MG63 (cell line): ENCODE measurements at regions not wholly inside any gene's neighbourhood (a gene's known extent, or its start where the extent isn't known, plus 50 kb on each side); places are given as distances from the start of the nearest gene placed in this dataset.
A peak's percentile ranks its signal among the peaks of the same experiment; 100 is the strongest.

Experiments
- DNase-seq: peaks from one replicate; pipeline ENCODE4 v3.0.0-alpha.2; 2020
- H3K27me3 ChIP-seq: fragments of 250-450 bp; sonication (Bioruptor Pico); 2 replicates; pipeline ENCODE4 v1.5.1; 2020; ENCODE audit warnings: mild to moderate bottlenecking, moderate library complexity
- H3K36me3 ChIP-seq: fragments of 250-450 bp; sonication (Bioruptor Pico); 2 replicates; pipeline ENCODE4 v1.5.1; 2020; ENCODE audit warnings: mild to moderate bottlenecking, moderate library complexity
- H3K4me3 ChIP-seq: fragments of 250-450 bp; sonication (Bioruptor Pico); 2 replicates; pipeline ENCODE4 v1.5.1; 2020; ENCODE audit warnings: mild to moderate bottlenecking, moderate library complexity
- H3K9me3 ChIP-seq: fragments of 250-450 bp; sonication (Bioruptor Pico); 2 replicates; pipeline ENCODE4 v1.5.1; 2020; ENCODE audit warnings: mild to moderate bottlenecking, moderate library complexity

- DNase-seq, result no peak
- Histone ChIP-seq H3K27me3 (no peaks in the 10 kb centered on the region; the same call in 1 of the 2 replicates), H3K36me3 (no peaks in the 10 kb centered on the region), H3K4me3 (no peak overlapping the region), H3K9me3 (no peaks in the 10 kb centered on the region)
These were observed 252.3 kb downstream of the CYRIA start for GRCh38 chr2:16413285-16413684.

GRCh38 chr2:16412321-16413030 lies 253.2 kb downstream of the CYRIA start:
- no peak for DNase-seq
- Histone ChIP-seq H3K27me3 (no peaks in the 10 kb centered on the region; the same call in 1 of the 2 replicates), H3K36me3 (no peaks in the 10 kb centered on the region), H3K9me3 (no peaks in the 10 kb centered on the region), H3K4me3 (no peak overlapping the region)

GRCh38 chr2:16411788-16412187 lies 253.8 kb downstream of the CYRIA start:
- H3K27me3 ChIP-seq, result no peaks in the 10 kb centered on the region; the same call in 1 of the 2 replicates
- no peak overlapping the region for H3K4me3 ChIP-seq
- no peaks in the 10 kb centered on the region for H3K9me3 ChIP-seq
- DNase-seq, result no peak
- H3K36me3 ChIP-seq, result no peaks in the 10 kb centered on the region

DNA sequence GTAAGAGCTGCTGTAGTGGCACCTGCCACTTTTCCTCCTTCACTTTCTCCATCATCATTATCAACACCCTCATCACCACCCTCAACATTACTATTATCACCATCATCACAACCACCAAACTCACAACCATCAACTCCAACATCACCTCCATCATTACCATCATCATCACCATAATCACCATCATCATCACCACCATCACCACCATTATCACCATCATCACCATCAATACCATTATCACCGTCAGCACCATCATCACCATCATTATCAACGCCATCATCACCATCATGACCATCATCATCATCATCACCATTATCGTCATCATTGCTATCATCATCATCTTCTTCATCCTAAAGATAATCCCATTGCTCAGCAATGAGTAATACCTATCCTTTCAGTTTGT lies 255.8 kb downstream of the CYRIA start:
- Histone ChIP-seq H3K36me3 (no peaks in the 10 kb centered on the region), H3K27me3 (no peaks in the 10 kb centered on the region; the same call in 1 of the 2 replicates), H3K9me3 (no peaks in the 10 kb centered on the region), H3K4me3 (no peak overlapping the region)
- DNase-seq, result no peak

DNA sequence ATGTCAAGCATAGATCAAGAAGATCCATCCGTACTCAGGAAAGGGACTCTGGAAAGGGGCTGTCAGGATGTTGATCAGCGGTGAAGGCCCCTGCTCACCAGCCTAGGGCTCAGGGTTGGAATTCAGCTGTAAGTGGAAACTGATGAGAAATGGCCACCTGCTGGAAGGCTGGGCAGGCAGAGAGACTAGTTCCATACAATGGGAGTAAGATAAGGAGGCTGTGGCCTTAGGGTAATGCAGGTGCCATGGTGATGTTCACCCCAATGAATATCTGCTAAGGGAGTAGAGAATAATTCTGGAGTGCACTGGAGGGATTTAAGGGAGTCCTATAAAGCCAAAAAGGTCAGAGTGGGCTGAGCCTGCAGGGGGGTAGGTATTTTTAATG lies 256.6 kb downstream of the CYRIA start:
- H3K9me3 ChIP-seq, result no peaks in the 10 kb centered on the region
- no peak for DNase-seq

GRCh38 chr2:16408331-16409005 lies 257.2 kb downstream of the CYRIA start:
- no peak overlapping the region for H3K4me3 ChIP-seq
- no peaks in the 10 kb centered on the region; the same call in 1 of the 2 replicates for H3K27me3 ChIP-seq
- H3K36me3 ChIP-seq, result no peaks in the 10 kb centered on the region
- H3K9me3 ChIP-seq, result no peaks in the 10 kb centered on the region
- DNase-seq, result no peak

More for the DNA sequence above, 256.6 kb downstream of the CYRIA start:
- Histone ChIP-seq H3K36me3 (no peaks in the 10 kb centered on the region), H3K4me3 (no peak overlapping the region), H3K27me3 (no peaks in the 10 kb centered on the region; the same call in 1 of the 2 replicates)

DNA sequence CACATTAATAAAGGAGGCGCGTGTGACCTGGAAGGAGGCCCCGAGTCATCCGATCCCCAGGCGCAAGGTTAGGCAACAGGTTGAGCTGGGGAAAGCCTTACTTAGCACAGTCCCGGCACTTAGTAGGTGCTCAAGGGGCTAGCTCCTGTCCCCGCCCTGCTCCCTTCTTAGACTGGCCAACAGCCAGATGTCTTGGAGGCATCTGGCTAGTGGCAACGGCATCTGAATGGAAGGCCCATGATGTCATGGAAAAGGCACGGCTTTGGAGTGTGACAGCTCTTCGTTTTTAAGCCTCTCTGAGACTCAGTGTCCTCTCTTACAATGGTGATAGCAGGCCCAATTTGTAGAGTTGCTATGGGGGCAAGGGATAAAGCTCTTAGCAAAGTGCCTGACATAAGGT lies 258.3 kb downstream of the CYRIA start:
- DNase-seq, result no peak
- Histone ChIP-seq H3K36me3 (no peaks in the 10 kb centered on the region), H3K27me3 (no peaks in the 10 kb centered on the region; the same call in 1 of the 2 replicates), H3K9me3 (no peaks in the 10 kb centered on the region), H3K4me3 (no peak overlapping the region)

DNA sequence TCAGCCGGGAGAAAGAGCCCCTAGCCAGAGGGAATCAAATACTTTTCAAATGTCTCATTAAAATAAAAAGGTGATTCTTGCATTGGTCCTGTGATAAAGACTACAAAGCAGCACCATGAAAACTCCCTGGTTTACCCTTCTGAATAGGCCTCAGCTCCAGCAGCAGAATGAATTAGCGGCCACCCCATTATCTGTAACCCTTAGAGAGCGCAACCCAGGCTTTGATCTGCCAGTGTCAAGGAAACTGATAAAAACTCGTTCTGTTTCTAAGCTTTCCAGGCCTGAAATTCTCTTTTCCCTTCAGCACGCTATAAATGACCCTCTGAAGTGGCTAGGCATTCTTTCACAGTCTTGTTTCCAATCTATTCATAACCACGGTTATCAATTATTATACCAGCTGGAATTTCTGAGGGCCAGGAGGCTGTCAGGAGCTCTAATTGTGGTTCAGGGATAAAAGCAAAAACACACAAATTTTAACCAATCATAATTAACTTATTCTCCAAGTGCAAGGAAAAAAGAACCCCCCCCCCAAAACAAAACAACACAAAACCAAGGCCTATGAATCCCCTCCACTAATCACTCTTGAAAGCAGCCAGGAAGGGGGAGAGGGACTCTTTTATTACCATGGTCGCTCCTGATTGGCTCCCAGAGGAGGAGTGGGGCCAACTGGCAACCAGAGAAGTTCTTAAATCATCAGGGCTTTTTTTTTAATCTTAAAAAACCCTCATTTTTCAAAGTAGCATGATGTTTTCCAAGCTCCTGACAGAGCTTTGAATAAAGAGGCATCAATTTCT lies 258.9 kb downstream of the CYRIA start:
- no peaks in the 10 kb centered on the region; the same call in 1 of the 2 replicates for H3K27me3 ChIP-seq
- H3K36me3 ChIP-seq, result no peaks in the 10 kb centered on the region
- no peak for DNase-seq
- H3K4me3 ChIP-seq, result no peak overlapping the region
- H3K9me3 ChIP-seq, result no peaks in the 10 kb centered on the region

- no peaks in the 10 kb centered on the region for H3K36me3 ChIP-seq
- no peaks in the 10 kb centered on the region for H3K27me3 ChIP-seq
- H3K4me3 ChIP-seq, result no peak overlapping the region
- no peak for DNase-seq
- no peaks in the 10 kb centered on the region for H3K9me3 ChIP-seq
These were observed 260.1 kb downstream of the CYRIA start for GRCh38 chr2:16405551-16405950.

DNA sequence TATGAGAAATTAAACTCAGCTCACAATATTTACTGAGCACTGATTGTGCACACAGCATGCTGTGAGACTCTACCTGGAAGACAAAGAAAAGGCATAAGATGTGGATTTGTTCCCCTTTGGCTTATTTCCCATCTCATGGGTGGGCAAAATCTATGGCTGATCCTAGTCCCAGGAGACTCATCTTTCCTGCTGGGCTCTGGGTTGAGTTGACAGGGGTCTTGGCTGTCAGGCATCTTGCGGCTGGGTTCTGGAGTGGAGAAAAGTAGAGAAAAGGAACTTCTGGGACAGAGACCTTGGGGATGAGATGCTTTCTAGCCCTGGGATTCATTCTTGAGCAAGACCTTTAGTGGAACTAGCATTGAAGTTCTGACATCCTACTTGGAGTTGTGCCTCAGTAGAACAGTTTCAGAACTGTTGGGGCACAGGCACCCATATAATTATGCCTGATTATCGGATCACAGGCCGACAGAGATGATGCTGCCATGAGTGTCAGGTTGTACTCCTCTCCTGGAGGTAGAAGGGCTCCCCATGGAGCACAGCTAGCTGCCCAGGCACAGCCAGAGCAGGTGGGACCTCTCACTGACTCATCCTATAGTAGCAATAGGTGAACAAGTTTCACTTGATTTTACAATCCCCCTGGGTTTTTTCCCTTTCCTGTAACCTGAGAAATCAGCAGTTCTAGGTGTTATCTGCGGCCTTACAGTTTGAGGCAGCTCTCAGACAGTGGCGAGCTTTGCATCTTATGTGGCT lies 260.9 kb downstream of the CYRIA start:
- H3K36me3 ChIP-seq, result no peaks in the 10 kb centered on the region
- DNase-seq, result no peak
- H3K9me3 ChIP-seq, result no peaks in the 10 kb centered on the region
- H3K4me3 ChIP-seq, result no peak overlapping the region
- H3K27me3 ChIP-seq, result no peaks in the 10 kb centered on the region

DNA sequence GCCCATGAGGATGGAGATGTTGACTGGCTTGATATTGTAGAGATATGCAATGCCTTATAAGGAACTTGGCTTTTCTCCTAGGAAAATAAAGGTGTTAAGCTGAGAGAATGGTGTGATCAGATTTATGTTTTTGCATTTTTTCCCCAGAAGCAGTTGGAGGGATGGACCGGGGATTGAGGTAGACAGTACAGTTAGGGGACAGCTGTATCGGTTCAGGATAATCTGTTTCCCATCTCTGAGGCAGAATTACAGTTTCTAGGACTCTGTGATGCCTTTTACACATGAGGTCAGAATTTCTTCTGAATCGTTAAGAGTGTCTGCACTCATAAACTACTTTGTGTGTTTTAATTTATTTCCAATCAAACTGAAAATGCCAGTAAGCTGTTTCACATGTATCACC lies 261.5 kb downstream of the CYRIA start:
- no peak overlapping the region for H3K4me3 ChIP-seq
- H3K36me3 ChIP-seq, result no peaks in the 10 kb centered on the region
- DNase-seq, result no peak
- H3K9me3 ChIP-seq, result no peaks in the 10 kb centered on the region
- no peaks in the 10 kb centered on the region for H3K27me3 ChIP-seq

DNA sequence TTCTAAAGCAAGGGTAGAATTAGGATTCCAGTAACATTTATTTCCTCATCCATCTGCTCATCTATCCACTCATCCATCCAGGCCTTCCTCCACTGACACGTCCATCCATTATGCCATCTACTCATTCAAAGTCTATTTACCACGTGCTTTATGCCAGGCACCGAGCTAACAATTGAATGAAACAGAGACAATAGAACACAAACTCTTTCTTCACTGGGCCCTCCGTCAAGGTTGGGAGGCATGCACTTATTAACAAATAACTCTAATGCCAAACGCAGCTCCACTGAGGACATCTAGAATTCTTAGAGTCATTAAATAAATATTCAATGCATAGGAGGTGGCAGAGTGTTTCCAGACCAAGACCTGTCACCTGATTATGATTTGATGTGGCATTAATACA lies 262.7 kb downstream of the CYRIA start:
- no peaks in the 10 kb centered on the region for H3K27me3 ChIP-seq
- no peaks in the 10 kb centered on the region for H3K36me3 ChIP-seq
- no peak overlapping the region for H3K4me3 ChIP-seq
- DNase-seq, result no peak
- no peaks in the 10 kb centered on the region for H3K9me3 ChIP-seq

- Histone ChIP-seq H3K36me3 (no peaks in the 10 kb centered on the region), H3K4me3 (no peak overlapping the region), H3K9me3 (no peaks in the 10 kb centered on the region), H3K27me3 (no peaks in the 10 kb centered on the region)
- no peak for DNase-seq
These were observed 263.8 kb downstream of the CYRIA start for GRCh38 chr2:16401761-16402300.

DNA sequence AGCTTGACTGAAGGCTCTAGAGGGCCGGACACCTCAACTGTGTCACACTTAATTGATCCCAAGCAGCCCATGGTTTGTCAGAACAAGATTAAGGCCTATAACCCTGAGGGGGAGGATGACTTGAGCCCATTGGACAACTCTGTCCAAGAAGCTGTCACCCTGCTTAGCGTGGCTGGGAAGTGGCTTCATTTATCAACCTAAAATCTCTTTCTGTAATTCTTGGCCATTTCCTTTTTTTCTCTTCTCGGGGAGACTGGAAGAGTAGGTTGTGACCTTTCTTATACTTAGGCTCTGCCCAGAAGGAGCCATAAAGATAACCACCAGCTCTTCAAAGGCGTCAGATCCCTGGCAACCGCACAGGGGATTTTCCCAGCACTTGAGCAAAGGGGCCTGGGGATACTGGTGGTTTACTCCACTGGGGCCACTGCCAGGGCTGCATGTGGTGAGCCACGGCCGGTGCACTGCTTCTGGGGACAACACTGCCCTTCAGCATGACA lies 265.5 kb downstream of the CYRIA start:
- Histone ChIP-seq H3K36me3 (no peaks in the 10 kb centered on the region), H3K9me3 (no peaks in the 10 kb centered on the region), H3K4me3 (no peak overlapping the region), H3K27me3 (no peaks in the 10 kb centered on the region)
- peak; percentile 27 for DNase-seq

DNA sequence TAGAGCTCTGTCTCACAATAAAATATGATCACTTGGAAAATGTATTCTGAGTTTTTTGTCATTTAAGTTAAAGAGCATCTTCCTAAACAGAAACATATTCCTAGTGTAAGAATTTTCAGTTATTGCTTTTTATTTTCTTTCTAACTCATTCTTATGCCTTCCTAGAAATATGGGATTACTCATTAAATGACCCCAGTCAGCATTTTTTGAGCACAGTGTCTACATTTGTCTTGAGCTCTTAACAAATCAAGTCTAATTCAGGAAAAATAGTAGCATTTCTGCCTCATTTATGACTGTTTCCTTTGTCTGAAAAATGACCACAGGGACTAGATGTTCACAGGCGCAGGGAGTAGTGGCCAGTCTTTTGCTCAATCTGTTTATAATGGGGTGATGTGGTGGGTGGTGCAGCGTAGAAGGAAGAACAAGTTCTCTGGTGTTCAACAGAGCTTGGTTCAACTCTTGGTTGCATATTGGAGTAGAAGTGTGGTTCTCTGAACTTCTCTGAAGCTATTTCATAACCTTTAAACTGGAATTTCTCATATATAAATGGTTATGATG lies 267.1 kb downstream of the CYRIA start:
- Histone ChIP-seq H3K27me3 (no peaks in the 10 kb centered on the region), H3K36me3 (no peaks in the 10 kb centered on the region), H3K4me3 (no peak overlapping the region), H3K9me3 (no peaks in the 10 kb centered on the region)
- no peak for DNase-seq
